HG02642 (cell line): ENCODE measurements at regions not wholly inside any gene's neighbourhood (a gene's known extent, or its start where the extent isn't known, plus 50 kb on each side); places are given as distances from the start of the nearest gene placed in this dataset.
"Not testable (repeated sequence)": the region's sequence is repeated elsewhere in the genome, so short reads cannot be mapped to it uniquely, and the experiment has no call there.

ENCODE experiments used
- ATAC-seq: cut with Tn5 transposase; IDR thresholded peaks from one replicate; pipeline ENCODE4 v1.9.1; 2021; ENCODE audit warnings: mild to moderate bottlenecking; ENCODE audit not compliant: unreplicated experiment, poor library complexity

- not testable (repeated sequence) for ATAC-seq
Measured at GRCh38 chr3:94648270-94649180, 585.7 kb downstream of the NSUN3 start.

DNA sequence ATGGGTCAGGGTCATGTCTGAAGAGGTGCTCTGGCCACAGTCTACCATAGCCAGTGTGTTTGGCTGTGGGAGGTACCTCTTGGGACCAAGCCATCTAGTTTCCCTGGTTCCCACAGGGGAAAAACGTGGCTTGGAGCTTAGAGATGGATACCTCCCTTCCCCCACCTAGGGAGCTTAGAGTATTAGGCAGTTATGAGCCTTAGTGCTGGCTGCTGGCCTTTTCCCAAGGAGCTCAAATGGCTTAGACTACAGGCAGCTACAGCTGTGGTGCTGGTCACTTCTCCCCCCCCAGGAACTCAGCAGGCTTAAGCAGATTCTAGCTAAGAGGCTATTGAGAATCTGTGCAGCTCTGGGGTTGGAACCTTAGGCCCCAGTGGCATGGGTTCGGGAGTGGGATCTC is 591.2 kb downstream of the NSUN3 start:
- ATAC-seq, result no peak

- ATAC-seq, result no peak
Measured at GRCh38 chr3:94665922-94666321, 603.1 kb downstream of the NSUN3 start.

DNA sequence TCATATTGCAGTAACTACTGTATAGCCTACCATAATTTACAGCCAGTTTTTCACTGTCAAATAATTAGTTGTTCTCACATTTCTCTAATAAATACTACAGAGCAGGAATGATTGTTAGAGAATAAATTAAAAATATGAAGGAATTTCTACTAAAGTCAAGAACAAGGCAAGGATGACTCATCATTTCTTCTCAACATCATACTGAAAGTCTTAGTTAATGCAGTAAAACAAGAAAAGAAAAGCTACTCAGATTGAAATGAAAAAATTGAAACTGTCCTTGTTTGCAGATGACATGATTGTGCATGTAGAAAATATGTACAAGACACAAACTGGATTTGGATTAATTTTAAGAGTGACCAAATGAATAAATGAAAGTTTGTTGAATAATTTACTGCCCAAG is 608.2 kb downstream of the NSUN3 start:
- no peak for ATAC-seq

DNA sequence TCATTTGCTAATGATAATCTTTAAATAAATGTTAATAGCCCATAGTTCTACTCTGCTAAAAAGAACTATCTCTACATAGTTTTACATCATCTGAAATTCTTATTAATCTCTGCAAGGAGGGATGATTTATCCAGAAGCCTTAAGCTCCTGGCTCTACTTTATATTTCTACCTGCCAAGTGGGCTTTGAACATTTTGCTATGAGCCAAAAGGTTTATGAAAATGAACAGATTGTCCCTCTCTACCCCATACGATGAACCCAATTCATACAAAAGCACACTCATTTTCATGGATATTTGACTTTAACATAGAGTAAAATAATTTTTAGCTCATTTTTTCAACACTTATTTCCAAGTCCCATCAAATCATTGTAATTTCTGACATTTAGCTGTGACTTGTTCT is 611.0 kb downstream of the NSUN3 start:
- no peak for ATAC-seq

DNA sequence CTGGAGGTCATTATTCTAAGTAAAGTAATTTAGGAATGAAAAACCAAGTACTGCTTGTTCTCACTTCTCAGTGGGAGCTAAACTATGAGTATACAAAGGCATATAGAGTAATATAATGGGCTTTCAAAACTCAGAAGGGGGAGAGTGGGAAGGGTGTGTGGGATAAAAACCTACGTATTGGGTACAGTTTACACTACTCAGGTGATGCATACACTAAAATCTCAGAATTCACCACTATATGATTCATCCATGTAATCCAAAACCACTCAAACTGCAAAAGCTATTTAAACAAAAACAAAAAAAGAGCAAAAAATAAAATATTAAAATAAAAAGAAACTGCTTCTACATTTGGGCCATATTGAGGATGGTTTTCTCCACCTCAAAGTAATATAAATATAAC is 623.3 kb downstream of the NSUN3 start:
- ATAC-seq, result no peak

- ATAC-seq, result no peak
Measured at GRCh38 chr3:94693997-94694640, 631.3 kb downstream of the NSUN3 start.

GRCh38 chr3:94694894-94695293 is 632.0 kb downstream of the NSUN3 start:
- ATAC-seq, result no peak

GRCh38 chr3:94704467-94704866 is 641.6 kb downstream of the NSUN3 start:
- no peak for ATAC-seq

GRCh38 chr3:94709249-94709902 is 646.5 kb downstream of the NSUN3 start:
- ATAC-seq, result no peak

DNA sequence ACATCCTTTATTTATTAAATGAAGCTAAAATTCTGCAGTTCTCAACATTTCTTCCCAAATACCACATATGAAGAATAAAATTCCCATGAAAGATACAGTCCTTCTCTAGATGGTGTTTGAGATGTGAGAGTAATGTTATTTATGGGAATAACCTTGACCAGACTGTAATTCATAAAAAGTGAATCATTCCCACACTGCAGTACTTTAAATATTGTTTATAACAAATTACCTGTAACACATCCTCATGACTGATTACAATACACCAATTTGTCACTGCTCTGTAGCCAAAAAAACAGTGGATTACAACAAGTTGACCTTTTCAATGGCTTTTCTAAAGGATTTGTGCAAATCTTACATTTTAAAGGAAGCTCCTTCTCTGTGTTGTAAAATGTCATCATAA is 651.3 kb downstream of the NSUN3 start:
- no peak for ATAC-seq

GRCh38 chr3:94716326-94717018 is 653.6 kb downstream of the NSUN3 start:
- no peak for ATAC-seq

GRCh38 chr3:94734206-94734605 is 671.3 kb downstream of the NSUN3 start:
- no peak for ATAC-seq

DNA sequence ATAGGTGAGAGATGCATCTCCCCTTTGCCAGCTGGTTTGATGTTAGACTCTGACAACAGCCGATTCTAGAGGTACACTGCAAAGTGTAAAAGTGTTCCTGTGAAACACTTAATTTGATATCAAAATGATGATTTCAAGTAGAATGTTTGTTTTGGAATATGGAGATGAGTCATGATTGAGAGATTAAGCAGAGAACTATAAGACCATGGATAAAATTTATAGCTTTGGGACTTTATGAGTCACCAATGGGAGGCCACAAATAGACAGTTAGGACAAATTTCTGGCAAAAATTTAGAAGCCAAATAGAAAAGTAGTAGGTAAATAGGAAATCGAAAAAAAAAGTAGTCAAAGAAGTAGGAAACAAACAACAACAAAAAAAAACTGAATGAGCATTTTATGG is 672.5 kb downstream of the NSUN3 start:
- ATAC-seq, result no peak

GRCh38 chr3:94737116-94737515 is 674.3 kb downstream of the NSUN3 start:
- ATAC-seq, result no peak

- ATAC-seq, result no peak
Measured at GRCh38 chr3:94739420-94739819, 676.6 kb downstream of the NSUN3 start.

DNA sequence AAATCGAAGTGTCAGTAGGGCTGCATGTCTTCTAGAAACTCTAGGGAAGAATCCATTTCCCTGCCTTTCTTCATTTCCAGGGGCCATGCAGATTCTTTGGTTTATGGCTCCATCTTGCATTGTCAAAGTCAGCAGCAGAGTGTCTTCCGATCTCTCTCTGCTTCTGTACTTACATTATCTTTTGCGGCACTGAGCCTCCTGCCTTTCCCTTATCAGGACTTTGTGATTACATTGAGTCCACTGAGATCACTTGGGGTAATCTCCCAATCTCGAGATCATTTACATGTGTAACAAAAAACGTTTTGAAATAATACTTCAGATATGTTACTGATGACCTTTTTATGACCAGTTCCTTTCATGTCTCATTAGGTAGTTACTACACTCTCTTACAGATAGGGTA is 695.9 kb downstream of the NSUN3 start:
- no peak for ATAC-seq

GRCh38 chr3:94772402-94772801 is 709.5 kb downstream of the NSUN3 start:
- ATAC-seq, result no peak

DNA sequence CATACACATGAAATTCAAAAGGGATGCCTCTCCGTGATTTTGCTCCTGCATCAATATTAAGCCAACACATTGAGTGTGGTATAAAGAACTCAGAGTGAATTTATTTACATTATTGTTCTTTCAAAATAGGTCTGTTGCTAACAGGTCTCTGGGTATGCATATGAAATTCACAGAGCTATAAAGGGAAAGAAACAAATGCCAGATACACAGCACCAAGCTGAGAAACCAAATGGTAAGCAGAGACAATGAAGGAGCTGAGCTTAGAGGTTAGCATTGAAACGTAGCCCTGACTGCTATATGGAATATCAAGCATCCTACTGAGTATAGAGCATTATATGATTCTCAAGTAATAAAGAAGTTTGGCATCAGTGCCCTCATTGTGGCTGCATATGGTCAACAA is 712.9 kb downstream of the NSUN3 start:
- no peak for ATAC-seq

GRCh38 chr3:94776401-94776915 is 713.6 kb downstream of the NSUN3 start:
- ATAC-seq, result no peak
